IPS-15b (cell line): ENCODE measurements at regions not wholly inside any gene's neighbourhood (a gene's known extent, or its start where the extent isn't known, plus 50 kb on each side); places are given as distances from the start of the nearest gene placed in this dataset.

Source experiments
- H3K27me3 ChIP-seq: one replicate; pipeline ENCODE4 v1.6.1; 2013; ENCODE audit warnings: low read length; ENCODE audit not compliant: control insufficient read depth, insufficient read depth
- H3K36me3 ChIP-seq: one replicate; pipeline ENCODE4 v1.6.1; 2013; ENCODE audit warnings: low read length; ENCODE audit not compliant: control insufficient read depth, insufficient read depth
- H3K4me1 ChIP-seq: one replicate; pipeline ENCODE4 v1.6.1; 2013; ENCODE audit warnings: mild to moderate bottlenecking, low read length; ENCODE audit not compliant: control insufficient read depth, insufficient read depth
- H3K4me3 ChIP-seq: one replicate; pipeline ENCODE4 v1.5.1; 2013; ENCODE audit warnings: low read depth, low read length
- H3K9ac ChIP-seq: one replicate; pipeline ENCODE4 v1.6.1; 2013; ENCODE audit warnings: low read depth, mild to moderate bottlenecking, low read length
- H3K9me3 ChIP-seq: one replicate; pipeline ENCODE4 v1.6.1; 2013; ENCODE audit warnings: mild to moderate bottlenecking, low read length; ENCODE audit not compliant: control insufficient read depth, insufficient read depth

DNA sequence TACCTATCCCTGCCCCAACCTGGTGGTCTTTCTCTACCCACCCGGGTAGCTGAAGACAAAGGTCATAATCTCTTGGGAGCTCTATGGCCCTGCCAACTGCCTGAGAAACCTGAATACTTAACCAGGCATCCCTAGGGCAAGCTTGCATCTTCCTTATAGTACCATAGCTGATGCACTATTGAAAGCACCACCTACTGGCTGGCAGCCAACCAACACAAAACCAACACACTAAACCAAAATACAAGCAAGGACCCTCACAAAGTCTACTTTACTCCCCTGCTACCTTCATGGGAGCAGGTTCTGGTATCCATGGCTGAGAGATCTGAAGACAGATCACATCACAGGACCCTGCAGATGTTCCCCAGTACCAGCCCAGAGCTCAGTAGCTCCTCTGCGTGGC lies 171.8 kb upstream of the TAS2R1 start:
- Histone ChIP-seq H3K27me3 (no peaks in the 10 kb centered on the region), H3K4me1 (no peaks in the 10 kb centered on the region), H3K9ac (no peak overlapping the region), H3K9me3 (no peaks in the 10 kb centered on the region), H3K4me3 (no peak overlapping the region), H3K36me3 (no peaks in the 10 kb centered on the region)

DNA sequence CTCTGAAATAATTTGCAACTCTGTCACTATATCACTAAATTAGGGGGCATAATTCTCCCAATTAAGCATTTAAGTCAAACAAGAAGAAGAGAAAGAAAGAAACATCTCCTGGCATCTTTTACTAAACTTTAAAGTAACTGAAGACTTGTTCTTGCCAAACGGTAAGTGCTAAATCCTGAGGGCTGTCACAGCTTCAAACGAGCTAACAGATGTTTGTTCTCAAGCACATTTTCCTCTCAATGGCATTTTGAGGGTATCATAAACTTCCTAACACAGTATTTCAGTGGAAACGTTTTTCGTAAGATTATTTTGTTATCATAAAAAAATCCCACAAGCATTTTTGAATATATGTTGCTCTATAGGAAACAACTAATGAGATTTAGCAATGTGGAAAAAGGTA lies 169.5 kb upstream of the TAS2R1 start:
- H3K9me3 ChIP-seq, result no peaks in the 10 kb centered on the region
- H3K36me3 ChIP-seq, result no peaks in the 10 kb centered on the region
- H3K4me3 ChIP-seq, result no peak overlapping the region
- H3K27me3 ChIP-seq, result no peaks in the 10 kb centered on the region
- no peak overlapping the region for H3K9ac ChIP-seq
- no peaks in the 10 kb centered on the region for H3K4me1 ChIP-seq

DNA sequence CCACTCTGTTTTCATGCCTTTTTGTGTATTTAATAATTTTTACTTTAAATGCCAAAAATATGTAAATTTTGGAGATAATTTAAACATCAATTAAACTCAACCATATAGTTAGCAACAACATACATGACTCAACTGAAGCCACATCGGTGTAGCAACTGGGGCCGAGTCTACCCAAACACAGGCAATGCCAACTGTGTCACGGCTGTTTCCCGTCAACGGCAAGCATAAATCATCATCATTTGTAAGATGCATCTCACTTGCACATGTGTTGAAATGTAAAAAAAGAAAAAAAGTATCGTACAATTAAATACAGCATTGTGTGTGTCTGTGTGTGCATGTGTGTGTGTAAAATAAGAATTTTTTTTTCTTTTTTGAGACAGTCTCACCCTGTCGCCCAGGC lies 160.1 kb upstream of the TAS2R1 start:
- Histone ChIP-seq H3K4me1 (no peaks in the 10 kb centered on the region), H3K9me3 (no peaks in the 10 kb centered on the region), H3K4me3 (no peak overlapping the region), H3K9ac (no peak overlapping the region), H3K36me3 (no peaks in the 10 kb centered on the region), H3K27me3 (no peaks in the 10 kb centered on the region)

DNA sequence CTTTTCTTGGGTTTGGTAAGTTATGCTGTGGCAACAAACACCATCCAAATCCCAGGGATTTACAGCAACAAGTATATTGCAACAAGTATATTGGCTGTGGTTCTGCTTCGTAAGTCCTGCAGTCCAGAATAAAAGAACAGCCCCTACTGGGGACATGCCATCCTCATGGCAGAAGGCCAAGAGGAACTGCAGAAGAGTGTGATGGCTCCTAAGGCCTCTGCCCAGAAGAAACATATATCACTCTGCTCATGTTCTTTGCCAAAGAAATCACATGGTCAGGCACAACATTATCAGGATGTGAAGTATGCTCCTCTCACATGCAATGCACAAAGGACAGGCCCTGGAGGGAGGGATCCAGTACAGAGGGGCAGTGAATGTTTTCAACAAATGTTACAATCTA lies 159.6 kb upstream of the TAS2R1 start:
- H3K9ac ChIP-seq, result no peak overlapping the region
- no peaks in the 10 kb centered on the region for H3K9me3 ChIP-seq
- no peak overlapping the region for H3K4me3 ChIP-seq
- no peaks in the 10 kb centered on the region for H3K27me3 ChIP-seq
- no peaks in the 10 kb centered on the region for H3K4me1 ChIP-seq
- no peaks in the 10 kb centered on the region for H3K36me3 ChIP-seq

DNA sequence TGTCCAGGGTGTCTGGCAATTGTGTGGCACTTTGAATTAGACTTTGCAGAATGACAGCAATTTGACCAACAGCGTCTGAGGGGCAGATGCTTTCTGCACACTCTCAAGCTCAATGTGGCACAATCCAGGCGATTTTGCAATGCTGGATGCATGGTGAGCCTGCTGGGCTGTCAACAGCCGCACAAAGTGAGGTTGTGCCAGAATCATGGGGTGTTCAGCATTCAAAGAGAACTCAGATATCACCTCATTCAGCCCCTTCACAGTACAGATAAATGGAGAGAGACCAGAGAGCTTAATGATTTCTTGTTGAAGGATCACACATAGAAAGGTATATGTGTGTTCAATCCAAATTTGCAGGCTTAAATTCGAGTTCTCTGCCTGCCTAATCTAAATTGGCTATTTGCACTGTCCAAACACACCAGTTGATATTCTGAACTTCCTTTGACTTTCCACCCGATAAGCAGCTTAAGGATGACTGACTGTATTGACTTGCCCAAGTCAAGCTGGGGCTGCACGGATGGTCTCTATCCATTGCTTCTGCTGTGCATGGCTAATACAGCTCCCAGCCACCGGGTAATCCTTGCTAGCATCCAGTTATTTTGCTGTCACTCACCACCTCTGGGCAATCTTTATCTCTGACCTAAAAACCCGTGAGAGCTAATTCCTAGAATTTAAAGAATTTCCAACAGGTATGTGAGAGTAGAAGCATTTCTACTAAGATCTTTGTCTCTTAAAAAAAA lies 157.9 kb upstream of the TAS2R1 start:
- no peak overlapping the region for H3K9ac ChIP-seq
- H3K4me3 ChIP-seq, result no peak overlapping the region
- no peaks in the 10 kb centered on the region for H3K9me3 ChIP-seq
- H3K36me3 ChIP-seq, result no peaks in the 10 kb centered on the region
- no peaks in the 10 kb centered on the region for H3K27me3 ChIP-seq
- H3K4me1 ChIP-seq, result no peaks in the 10 kb centered on the region

DNA sequence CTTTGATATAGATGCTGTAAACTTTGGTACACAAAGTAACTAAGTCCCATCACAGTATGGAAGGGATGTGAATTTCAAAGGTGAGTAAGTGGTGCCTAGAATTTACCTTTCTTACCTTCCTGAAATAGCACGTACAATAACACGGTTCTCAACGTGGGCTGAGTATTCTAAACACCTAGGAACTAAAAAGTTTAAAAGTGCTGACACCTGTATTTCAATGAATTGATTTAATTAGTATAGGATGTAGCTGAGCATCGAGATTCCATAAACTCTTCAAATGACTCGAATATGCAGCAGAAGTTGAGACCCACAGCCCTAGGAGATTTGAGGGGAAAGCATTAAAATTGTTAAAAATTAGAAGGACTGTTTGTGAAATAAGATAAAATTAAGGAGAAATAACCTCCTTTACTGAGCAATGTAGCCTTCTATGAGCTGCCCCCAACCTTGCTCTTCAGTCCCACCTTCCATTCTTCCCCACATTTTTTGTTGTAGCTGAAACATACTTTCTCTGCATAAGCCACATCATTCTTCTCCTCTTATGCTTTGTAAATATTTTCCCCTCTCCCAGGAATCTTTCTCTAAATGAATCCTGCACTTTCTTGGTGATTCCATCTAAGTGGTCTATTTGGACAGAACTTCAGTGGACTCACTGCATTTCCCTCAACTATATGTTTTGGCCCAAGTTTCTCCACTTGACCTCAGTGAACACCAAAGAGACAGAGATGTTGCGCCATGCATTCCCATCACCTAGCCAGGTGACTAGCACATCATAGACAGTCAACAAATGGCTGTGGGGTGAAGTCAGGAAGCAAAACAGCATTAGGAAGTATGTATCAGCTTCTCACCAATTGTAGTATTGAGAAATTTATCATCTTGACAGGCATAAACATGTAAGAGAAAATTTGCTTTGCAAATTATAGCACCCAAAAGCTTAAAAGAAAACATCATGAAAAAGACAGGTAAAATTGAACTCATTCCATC lies 156.5 kb upstream of the TAS2R1 start:
- no peak overlapping the region for H3K9ac ChIP-seq
- H3K27me3 ChIP-seq, result no peaks in the 10 kb centered on the region
- H3K4me3 ChIP-seq, result no peak overlapping the region
- no peaks in the 10 kb centered on the region for H3K9me3 ChIP-seq
- H3K36me3 ChIP-seq, result no peaks in the 10 kb centered on the region
- H3K4me1 ChIP-seq, result no peaks in the 10 kb centered on the region

DNA sequence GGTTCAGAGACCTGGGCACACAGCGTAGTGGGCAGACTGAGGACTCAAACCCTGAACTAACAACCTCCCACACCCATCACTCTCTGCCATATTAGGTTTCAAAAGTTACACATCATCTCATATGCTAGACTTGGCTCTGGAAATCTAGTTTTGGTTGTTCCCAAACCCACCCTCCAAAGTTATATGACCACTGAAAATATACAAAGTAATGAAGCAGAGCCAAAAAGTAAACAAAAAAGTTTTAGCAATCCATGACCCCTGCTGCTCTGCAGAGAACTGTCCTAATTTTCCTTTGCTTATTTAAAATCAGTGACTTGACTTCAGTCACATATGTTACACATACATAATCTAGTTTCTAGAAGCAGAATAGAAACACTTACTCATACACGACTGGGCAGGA lies 155.6 kb upstream of the TAS2R1 start:
- H3K9ac ChIP-seq, result no peak overlapping the region
- H3K27me3 ChIP-seq, result no peaks in the 10 kb centered on the region
- H3K9me3 ChIP-seq, result no peaks in the 10 kb centered on the region
- H3K36me3 ChIP-seq, result no peaks in the 10 kb centered on the region
- no peaks in the 10 kb centered on the region for H3K4me1 ChIP-seq
- H3K4me3 ChIP-seq, result no peak overlapping the region

DNA sequence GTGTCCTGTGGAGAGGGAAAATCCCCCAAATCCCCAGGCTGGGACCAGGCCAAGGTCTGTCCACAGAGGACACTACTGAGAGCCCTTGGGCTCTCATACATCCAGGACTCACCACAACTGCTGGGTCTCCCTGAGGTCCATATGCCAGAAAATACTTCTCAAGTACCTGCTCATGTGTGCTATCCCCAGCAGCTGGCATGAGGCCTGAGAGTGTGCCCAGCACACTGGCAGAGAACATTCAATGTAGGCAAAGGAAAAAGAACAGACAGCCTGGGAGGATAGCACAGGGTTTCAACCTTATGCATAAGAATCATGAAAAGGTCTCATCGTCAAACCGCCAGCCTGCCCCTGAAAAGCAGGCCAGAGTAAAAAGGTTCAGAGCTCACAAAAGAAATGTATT lies 154.1 kb upstream of the TAS2R1 start:
- H3K27me3 ChIP-seq, result no peaks in the 10 kb centered on the region
- H3K9ac ChIP-seq, result no peak overlapping the region
- H3K9me3 ChIP-seq, result no peaks in the 10 kb centered on the region
- no peaks in the 10 kb centered on the region for H3K36me3 ChIP-seq
- H3K4me1 ChIP-seq, result no peaks in the 10 kb centered on the region
- H3K4me3 ChIP-seq, result no peak overlapping the region

DNA sequence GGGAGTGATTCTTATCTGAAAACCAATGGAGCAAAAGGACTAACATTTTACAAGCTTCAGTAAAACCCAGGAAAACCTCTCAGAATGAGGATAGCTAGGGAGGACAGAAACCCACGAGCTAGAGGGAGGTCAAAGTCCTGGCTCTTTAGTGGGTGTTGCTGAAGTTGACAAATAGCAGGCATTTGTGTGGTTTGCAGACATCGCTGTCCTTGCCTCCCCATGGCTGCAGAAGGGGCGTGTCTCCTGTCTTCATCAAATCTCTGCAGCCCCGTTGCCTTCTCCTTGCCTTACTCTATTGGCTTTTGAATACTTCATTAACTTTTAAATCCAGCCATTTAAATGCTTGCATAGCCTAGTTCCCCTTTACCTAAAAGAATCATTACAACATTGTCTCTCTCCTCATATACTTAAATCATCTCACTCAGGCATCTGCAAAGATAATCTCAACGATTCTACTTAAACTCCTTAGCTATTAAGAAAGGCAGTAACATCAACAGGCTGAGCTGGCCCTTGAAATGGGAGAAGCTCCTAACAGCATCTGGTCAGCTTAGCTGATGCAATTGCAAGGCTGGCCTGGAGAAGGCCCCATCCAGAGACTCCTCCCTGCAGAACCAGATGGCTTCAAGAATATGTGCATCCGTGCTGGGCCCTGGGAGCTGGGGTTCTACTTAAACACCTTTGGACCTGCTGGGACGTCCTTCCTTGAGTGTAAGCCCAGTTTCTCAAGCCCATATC lies 152.8 kb upstream of the TAS2R1 start:
- Histone ChIP-seq H3K9ac (no peak overlapping the region), H3K36me3 (no peaks in the 10 kb centered on the region), H3K27me3 (no peaks in the 10 kb centered on the region), H3K4me1 (no peaks in the 10 kb centered on the region), H3K4me3 (no peak overlapping the region), H3K9me3 (no peaks in the 10 kb centered on the region)

DNA sequence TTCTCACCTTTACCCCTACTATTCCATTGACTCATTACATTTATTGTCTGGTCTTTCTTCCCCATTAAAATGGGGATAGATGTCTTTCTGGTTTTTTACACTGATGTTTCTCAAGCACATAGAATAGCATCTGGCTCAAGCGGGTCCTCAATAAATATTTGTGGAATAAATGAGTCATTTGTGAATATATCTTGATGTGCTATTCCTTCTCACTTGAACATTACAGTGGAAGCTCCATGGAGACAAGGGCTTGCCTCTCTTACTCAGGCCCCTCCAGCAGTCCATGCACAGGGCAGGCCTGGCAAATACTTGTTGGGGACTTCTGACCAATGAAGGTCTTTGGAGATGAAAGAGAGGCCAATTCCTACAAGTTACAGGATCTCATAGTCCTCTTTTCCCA lies 151.7 kb upstream of the TAS2R1 start:
- Histone ChIP-seq H3K36me3 (no peaks in the 10 kb centered on the region), H3K9ac (no peak overlapping the region), H3K4me1 (no peaks in the 10 kb centered on the region)

DNA sequence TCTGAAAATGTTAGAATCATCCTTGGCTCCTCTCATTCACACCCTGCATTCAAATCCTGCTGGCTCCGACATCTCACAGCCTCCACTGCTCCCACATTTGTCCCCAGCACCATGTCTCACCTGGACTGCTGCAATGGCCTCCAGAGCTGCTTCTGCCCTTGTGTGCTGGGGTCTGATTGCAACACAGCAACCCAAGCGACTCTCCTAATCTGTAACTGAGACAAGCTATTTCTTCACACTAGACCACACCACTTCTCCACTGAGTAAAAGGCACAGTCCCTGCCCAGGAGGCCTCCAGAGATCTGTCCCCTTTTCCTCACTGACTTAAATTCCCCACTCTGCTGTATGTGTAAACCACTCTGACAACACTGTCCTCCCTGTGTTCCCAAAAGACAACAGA lies 151.1 kb upstream of the TAS2R1 start:
- no peaks in the 10 kb centered on the region for H3K9me3 ChIP-seq
- no peaks in the 10 kb centered on the region for H3K27me3 ChIP-seq
- H3K4me3 ChIP-seq, result no peak overlapping the region

More for the DNA sequence above, 151.7 kb upstream of the TAS2R1 start:
- Histone ChIP-seq H3K27me3 (no peaks in the 10 kb centered on the region), H3K9me3 (no peaks in the 10 kb centered on the region), H3K4me3 (no peak overlapping the region)

More for the DNA sequence above, 151.1 kb upstream of the TAS2R1 start:
- Histone ChIP-seq H3K9ac (no peak overlapping the region), H3K36me3 (no peaks in the 10 kb centered on the region), H3K4me1 (no peaks in the 10 kb centered on the region)
